Cardiac fibroblast (primary cell): ENCODE measurements at regions not wholly inside any gene's neighbourhood (a gene's known extent, or its start where the extent isn't known, plus 50 kb on each side); places are given as distances from the start of the nearest gene placed in this dataset.
"Not testable (repeated sequence)": the region's sequence is repeated elsewhere in the genome, so short reads cannot be mapped to it uniquely, and the experiment has no call there.

Experiments used
- DNase-seq, 2 donors: peaks; one replicate each; pipeline versions ENCODE4 v3.0.0 to v3.0.0-alpha.2; 2010; ENCODE audit warnings: low read depth in 2 of 2
- H3K4me3 ChIP-seq, 2 donors: replicated peaks in 1 of 2; 1 replicate in 1 of 2; 2 replicates in 1 of 2; pipeline ENCODE4 v1.5.1; 2011; ENCODE audit warnings: low read depth in 2 of 2, low read length in 2 of 2, mild to moderate bottlenecking in 2 of 2, moderate library complexity in 1 of 2
- CTCF ChIP-seq: IDR thresholded peaks from one replicate; pipeline ENCODE4 v1.5.1; 2011; ENCODE audit warnings: low read depth, mild to moderate bottlenecking, low read length, inconsistent platforms

- no peak for DNase-seq
These were observed 235.9 kb upstream of the PRSS1 start for GRCh38 chr7:142513178-142513955.

GRCh38 chr7:142511801-142512200 is 237.5 kb upstream of the PRSS1 start:
- no peak for DNase-seq
- TF ChIP-seq CTCF = no peak
- no peak overlapping the region for H3K4me3 ChIP-seq

More at GRCh38 chr7:142513178-142513955, 235.9 kb upstream of the PRSS1 start:
- no peak overlapping the region for H3K4me3 ChIP-seq
- no peak for TF ChIP-seq CTCF

GRCh38 chr7:142511374-142511773 is 237.9 kb upstream of the PRSS1 start:
- TF ChIP-seq CTCF = no peak
- H3K4me3 ChIP-seq = no peak overlapping the region
- no peak for DNase-seq

GRCh38 chr7:142509235-142509634 is 240.0 kb upstream of the PRSS1 start:
- not testable (repeated sequence) for H3K4me3 ChIP-seq, DNase-seq

- DNase-seq = no peak
- H3K4me3 ChIP-seq = no peak overlapping the region
- no peak for TF ChIP-seq CTCF
These were observed 241.0 kb upstream of the PRSS1 start for GRCh38 chr7:142508251-142508650.

GRCh38 chr7:142507799-142508198 is 241.5 kb upstream of the PRSS1 start:
- DNase-seq = no peak

GRCh38 chr7:142507066-142507465 is 242.2 kb upstream of the PRSS1 start:
- not testable (repeated sequence) for H3K4me3 ChIP-seq, DNase-seq

More at GRCh38 chr7:142507799-142508198, 241.5 kb upstream of the PRSS1 start:
- H3K4me3 ChIP-seq = no peak overlapping the region
- no peak for TF ChIP-seq CTCF

- no peak for DNase-seq
- H3K4me3 ChIP-seq = no peak overlapping the region
- TF ChIP-seq CTCF = no peak
These were observed 242.7 kb upstream of the PRSS1 start for GRCh38 chr7:142506601-142507000.

- H3K4me3 ChIP-seq, DNase-seq: not testable (repeated sequence)
These were observed 245.3 kb upstream of the PRSS1 start for GRCh38 chr7:142503949-142504348.
